Keratinocyte (primary cell): ENCODE measurements at regions not wholly inside any gene's neighbourhood (a gene's known extent, or its start where the extent isn't known, plus 50 kb on each side); places are given as distances from the start of the nearest gene placed in this dataset.

Source experiments
- DNase-seq: peaks from one replicate; pipeline ENCODE4 v3.0.0-alpha.2; 2011; ENCODE audit warnings: low read depth, missing footprints, low spot score
- FAIRE-seq: peaks from 2 replicates; lab custom pipeline; 2011; peaks lifted over from hg19 to GRCh38; lab: Jason Lieb, UNC
- H2AFZ ChIP-seq: 2 replicates; pipeline ENCODE4 v1.6.0; 2012; ENCODE audit warnings: low read length, control low read depth, inconsistent platforms; ENCODE audit not compliant: control insufficient read depth
- H3K27ac ChIP-seq: 2 replicates; pipeline ENCODE4 v1.5.1; 2011; ENCODE audit warnings: low read length; ENCODE audit not compliant: control insufficient read depth, insufficient read depth
- H3K27me3 ChIP-seq: 3 replicates; pipeline ENCODE4 v1.6.0; 2011; ENCODE audit warnings: low read length; ENCODE audit not compliant: control insufficient read depth, insufficient read depth; ENCODE audit errors: extremely low read depth
- H3K36me3 ChIP-seq, 2 experiments: 2 replicates in 1 of 2; 3 replicates in 1 of 2; pipeline ENCODE4 v1.5.1; 2011; ENCODE audit warnings: low read length in 2 of 2, mild to moderate bottlenecking in 1 of 2; ENCODE audit not compliant: control insufficient read depth in 2 of 2, insufficient read depth in 2 of 2; ENCODE audit errors: extremely low read depth in 1 of 2
- H3K4me1 ChIP-seq: 3 replicates; pipeline ENCODE4 v1.5.1; 2011; ENCODE audit warnings: low read length; ENCODE audit not compliant: control insufficient read depth, insufficient read depth; ENCODE audit errors: extremely low read depth
- H3K4me2 ChIP-seq: 3 replicates; pipeline ENCODE4 v1.6.0; 2011; ENCODE audit warnings: low read depth, low read length; ENCODE audit not compliant: control insufficient read depth, insufficient read depth; ENCODE audit errors: extremely low read depth
- H3K4me3 ChIP-seq, 3 experiments: fragments of 200-600 bp in 1 of 3; sonication (generic) in 1 of 3; 2 replicates in 2 of 3; 3 replicates in 1 of 3; pipeline ENCODE4 v1.5.1; 2011 to 2016; ENCODE audit warnings: low read length in 3 of 3, mild to moderate bottlenecking in 3 of 3, control low read depth in 2 of 3, inconsistent platforms in 1 of 3, low read depth in 1 of 3, mixed read lengths in 1 of 3, mixed run types in 1 of 3, moderate library complexity in 1 of 3; ENCODE audit not compliant: control insufficient read depth in 2 of 3, insufficient read depth in 2 of 3; ENCODE audit errors: extremely low read depth in 1 of 3
- H3K79me2 ChIP-seq: 2 replicates; pipeline ENCODE4 v1.6.0; 2012; ENCODE audit warnings: low read length; ENCODE audit not compliant: control insufficient read depth, insufficient read depth
- H3K9ac ChIP-seq: 3 replicates; pipeline ENCODE4 v1.6.0; 2011; ENCODE audit warnings: low read length; ENCODE audit not compliant: control insufficient read depth, insufficient read depth; ENCODE audit errors: extremely low read depth
- H3K9me1 ChIP-seq: 3 replicates; pipeline ENCODE4 v1.6.0; 2011; ENCODE audit warnings: low read length; ENCODE audit not compliant: control insufficient read depth, insufficient read depth; ENCODE audit errors: extremely low read depth
- H3K9me3 ChIP-seq: 2 replicates; pipeline ENCODE4 v1.5.1; 2012; ENCODE audit warnings: low read depth, low read length; ENCODE audit not compliant: control insufficient read depth
- H4K20me1 ChIP-seq: 3 replicates; pipeline ENCODE4 v1.6.0; 2011; ENCODE audit warnings: low read length; ENCODE audit not compliant: control insufficient read depth, insufficient read depth; ENCODE audit errors: extremely low read depth
- EZH2 ChIP-seq: IDR thresholded peaks from one replicate; pipeline ENCODE4 v1.6.1; 2012; ENCODE audit warnings: inconsistent platforms, mild to moderate bottlenecking, low read length, moderate library complexity
- dilution Hi-C: fragments of 300-500 bp; cut with MboI; formaldehyde crosslinking; loops from one replicate; pipeline ENCODE4 v1.7.0; 2020; ENCODE audit warnings: low sequenced_read_pairs; ENCODE audit not compliant: extremely low pct_ligation_motif_present
- TF ChIP-seq, protein P1 (sequence below), 3 experiments: IDR thresholded peaks in 1 of 3; conservative IDR thresholded peaks in 1 of 3; optimal IDR thresholded peaks in 1 of 3; 2 replicates in 2 of 3; 3 replicates in 1 of 3; pipeline versions ENCODE3 to v1.5.1; 2011; ENCODE audit warnings: low read length in 3 of 3, mild to moderate bottlenecking in 3 of 3, moderate library complexity in 2 of 3, control low read depth in 1 of 3, inconsistent platforms in 1 of 3; ENCODE audit not compliant: insufficient read depth in 2 of 3; ENCODE audit errors: extremely low read depth in 1 of 3

GRCh38 chr18:39721712-39722111, 2156.1 kb upstream of the CELF4 start:
- H3K4me2 ChIP-seq, result no peak overlapping the region
- H3K27me3 ChIP-seq, result no peaks in the 10 kb centered on the region
- H4K20me1 ChIP-seq, result no peaks in the 10 kb centered on the region
- no peak overlapping the region for H3K27ac ChIP-seq
- TF ChIP-seq, protein P1, sequence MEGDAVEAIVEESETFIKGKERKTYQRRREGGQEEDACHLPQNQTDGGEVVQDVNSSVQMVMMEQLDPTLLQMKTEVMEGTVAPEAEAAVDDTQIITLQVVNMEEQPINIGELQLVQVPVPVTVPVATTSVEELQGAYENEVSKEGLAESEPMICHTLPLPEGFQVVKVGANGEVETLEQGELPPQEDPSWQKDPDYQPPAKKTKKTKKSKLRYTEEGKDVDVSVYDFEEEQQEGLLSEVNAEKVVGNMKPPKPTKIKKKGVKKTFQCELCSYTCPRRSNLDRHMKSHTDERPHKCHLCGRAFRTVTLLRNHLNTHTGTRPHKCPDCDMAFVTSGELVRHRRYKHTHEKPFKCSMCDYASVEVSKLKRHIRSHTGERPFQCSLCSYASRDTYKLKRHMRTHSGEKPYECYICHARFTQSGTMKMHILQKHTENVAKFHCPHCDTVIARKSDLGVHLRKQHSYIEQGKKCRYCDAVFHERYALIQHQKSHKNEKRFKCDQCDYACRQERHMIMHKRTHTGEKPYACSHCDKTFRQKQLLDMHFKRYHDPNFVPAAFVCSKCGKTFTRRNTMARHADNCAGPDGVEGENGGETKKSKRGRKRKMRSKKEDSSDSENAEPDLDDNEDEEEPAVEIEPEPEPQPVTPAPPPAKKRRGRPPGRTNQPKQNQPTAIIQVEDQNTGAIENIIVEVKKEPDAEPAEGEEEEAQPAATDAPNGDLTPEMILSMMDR (optimal IDR thresholded peaks at IDR 0.05 in 1 of 3, IDR thresholded peaks at IDR 0.05 in 1 of 3, conservative IDR thresholded peaks at IDR 0.05 in 1 of 3; ENCODE audit: extremely low read depth in 1 of 3, insufficient read depth in 2 of 3, low read length in 3 of 3), result no peak
- no peak for TF ChIP-seq EZH2
- H3K9ac ChIP-seq, result no peak overlapping the region
- FAIRE-seq, result no peak
- H3K9me1 ChIP-seq, result no peaks in the 10 kb centered on the region
- dilution Hi-C loops, result no loop called here
- H2AFZ ChIP-seq, result no peak overlapping the region
- no peak for DNase-seq
- no peak overlapping the region for H3K4me3 ChIP-seq
- no peaks in the 10 kb centered on the region for H3K4me1 ChIP-seq
- H3K36me3 ChIP-seq, result no peaks in the 10 kb centered on the region
- no peaks in the 10 kb centered on the region for H3K9me3 ChIP-seq
- H3K79me2 ChIP-seq, result no peaks in the 10 kb centered on the region

DNA sequence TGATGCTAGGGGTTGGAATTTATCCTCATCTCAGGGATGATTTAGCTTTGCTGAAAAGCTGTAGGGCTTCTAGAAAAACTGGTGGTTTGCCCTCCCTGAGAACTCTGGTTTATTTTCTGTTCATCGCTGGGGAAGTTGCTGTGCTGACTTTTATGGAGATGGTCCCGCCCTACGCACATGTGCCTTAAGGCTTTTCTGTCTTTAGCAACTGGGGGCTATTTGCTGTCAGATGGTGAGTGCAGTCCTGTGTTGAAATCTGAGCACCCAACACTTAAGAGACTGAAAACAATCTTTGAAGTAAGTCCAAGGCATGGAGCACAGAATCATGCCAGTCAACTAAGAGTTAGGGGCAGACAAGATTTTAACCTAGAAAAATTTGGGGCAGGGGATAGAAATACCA, 2148.4 kb upstream of the CELF4 start:
- Histone ChIP-seq H3K27ac (no peak overlapping the region), H3K4me2 (no peak overlapping the region), H3K9ac (no peak overlapping the region), H4K20me1 (no peaks in the 10 kb centered on the region), H3K4me3 (no peak overlapping the region), H3K27me3 (no peaks in the 10 kb centered on the region), H2AFZ (no peak overlapping the region), H3K9me1 (no peaks in the 10 kb centered on the region), H3K4me1 (no peaks in the 10 kb centered on the region), H3K36me3 (no peaks in the 10 kb centered on the region), H3K79me2 (no peaks in the 10 kb centered on the region), H3K9me3 (no peaks in the 10 kb centered on the region)
- FAIRE-seq (no peak), DNase-seq (no peak)
- no peak for TF ChIP-seq EZH2
- TF ChIP-seq, protein P1 (optimal IDR thresholded peaks at IDR 0.05 in 1 of 3, IDR thresholded peaks at IDR 0.05 in 1 of 3, conservative IDR thresholded peaks at IDR 0.05 in 1 of 3; ENCODE audit: extremely low read depth in 1 of 3, insufficient read depth in 2 of 3, low read length in 3 of 3), result no peak
- dilution Hi-C loops, result no loop called here
